AG10803 (cell line): ENCODE measurements at regions not wholly inside any gene's neighbourhood (a gene's known extent, or its start where the extent isn't known, plus 50 kb on each side); places are given as distances from the start of the nearest gene placed in this dataset.
A peak's percentile ranks its signal among the peaks of the same experiment; 100 is the strongest.

Experiments
- DNase-seq: peaks from one replicate; pipeline ENCODE4 v3.0.0; 2010; ENCODE audit warnings: low read depth
- H3K4me3 ChIP-seq: 2 replicates; pipeline ENCODE4 v1.5.1; 2011; ENCODE audit warnings: mild to moderate bottlenecking, low read length, control low read depth
- CTCF ChIP-seq: conservative IDR thresholded peaks from 2 replicates; pipeline ENCODE4 v1.5.1; 2011; ENCODE audit warnings: mild to moderate bottlenecking, low read length, control low read depth, inconsistent platforms

GRCh38 chr1:34371829-34372532, 195.3 kb downstream of the C1orf94 start:
- no peak overlapping the region for H3K4me3 ChIP-seq
- DNase-seq, result no peak
- TF ChIP-seq CTCF, result no peak

- no peak overlapping the region for H3K4me3 ChIP-seq
- no peak for TF ChIP-seq CTCF
- DNase-seq, result no peak
Measured at GRCh38 chr1:34372891-34373290, 196.2 kb downstream of the C1orf94 start.

GRCh38 chr1:34373912-34374311, 197.2 kb downstream of the C1orf94 start:
- no peak for DNase-seq
- no peak overlapping the region for H3K4me3 ChIP-seq
- no peak for TF ChIP-seq CTCF

- TF ChIP-seq CTCF, result no peak
- DNase-seq, result no peak
- H3K4me3 ChIP-seq, result no peak overlapping the region
Measured at GRCh38 chr1:34376531-34376930, 199.8 kb downstream of the C1orf94 start.

- no peak overlapping the region for H3K4me3 ChIP-seq
- peak; percentile 13 for DNase-seq
- no peak for TF ChIP-seq CTCF
Measured at GRCh38 chr1:34378968-34379856, 202.5 kb downstream of the C1orf94 start.

- H3K4me3 ChIP-seq, result no peak overlapping the region
- DNase-seq, result peak; percentile 4
- no peak for TF ChIP-seq CTCF
Measured at GRCh38 chr1:34379911-34380310, 203.2 kb downstream of the C1orf94 start.

GRCh38 chr1:34380526-34381124, 203.9 kb downstream of the C1orf94 start:
- TF ChIP-seq CTCF, result no peak
- H3K4me3 ChIP-seq, result no peak overlapping the region
- DNase-seq, result no peak
